NCI-H345 (cell line): ENCODE measurements at regions not wholly inside any gene's neighbourhood (a gene's known extent, or its start where the extent isn't known, plus 50 kb on each side); places are given as distances from the start of the nearest gene placed in this dataset.
"Not testable (repeated sequence)": the region's sequence is repeated elsewhere in the genome, so short reads cannot be mapped to it uniquely, and the experiment has no call there.

Source experiments
- DNase-seq: peaks from one replicate; lab custom pipeline; 2025; lab: John Stamatoyannopoulos, UW

GRCh38 chr12:71385155-71385554, 54.4 kb upstream of the LGR5 start:
- DNase-seq, result no peak

DNA sequence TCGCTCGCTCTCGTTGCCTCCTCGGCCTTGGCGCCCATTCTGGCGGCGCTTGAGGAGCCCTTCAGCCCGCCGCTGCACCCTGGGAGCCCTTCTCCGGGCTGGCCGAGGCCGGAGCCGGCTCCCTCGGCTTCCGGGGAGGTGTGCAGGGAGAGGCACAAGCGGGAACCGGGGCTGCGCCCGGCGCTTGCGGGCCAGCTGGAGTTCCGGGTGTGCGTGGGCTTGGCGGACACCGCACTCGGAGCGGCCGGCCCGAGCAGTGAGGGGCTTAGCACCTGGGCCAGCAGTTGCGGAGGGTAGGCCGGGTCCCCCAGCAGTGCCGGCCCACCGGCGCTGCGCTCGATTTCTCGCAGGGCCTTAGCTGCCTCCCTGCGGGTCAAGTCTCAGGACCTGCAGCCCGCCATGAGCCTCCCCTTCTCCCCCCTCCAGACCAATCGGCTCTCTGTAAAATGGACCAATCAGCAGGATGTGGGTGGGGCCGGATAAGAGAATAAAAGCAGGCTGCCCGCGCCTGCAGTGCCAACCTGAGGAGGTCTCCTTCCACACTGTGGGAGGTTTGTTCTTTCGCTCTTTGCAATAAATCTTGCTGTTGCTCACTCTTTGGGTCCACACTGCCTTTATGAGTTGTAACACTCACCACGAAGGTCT, 62.8 kb upstream of the LGR5 start:
- not testable (repeated sequence) for DNase-seq

- DNase-seq, result no peak
Measured at GRCh38 chr12:71371122-71371521, 68.5 kb upstream of the LGR5 start.

- DNase-seq, result no peak
Measured at GRCh38 chr12:71360013-71360412, 79.6 kb upstream of the LGR5 start.

GRCh38 chr12:71356569-71356968, 83.0 kb upstream of the LGR5 start:
- DNase-seq, result no peak

DNA sequence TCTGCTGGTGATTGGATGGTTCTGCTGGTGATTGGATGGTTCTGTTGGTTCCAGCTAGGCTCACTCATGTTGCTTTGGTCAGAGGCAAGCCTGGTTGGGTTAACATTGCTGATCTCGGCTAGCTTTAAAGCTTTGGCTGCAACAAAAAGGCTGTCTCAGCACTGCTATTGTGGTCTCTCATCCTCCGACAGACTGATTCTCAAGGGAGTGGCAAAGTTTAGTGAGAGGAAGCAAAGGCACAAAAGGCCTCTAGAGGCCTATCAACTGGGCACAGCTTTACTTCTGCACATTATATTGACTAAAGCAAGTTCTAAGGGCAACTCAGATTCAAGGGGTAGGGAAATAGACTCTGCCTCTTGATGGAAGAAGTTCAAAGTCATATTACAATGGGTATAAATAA, 84.7 kb upstream of the LGR5 start:
- no peak for DNase-seq

- no peak for DNase-seq
Measured at GRCh38 chr12:71353607-71354006, 86.0 kb upstream of the LGR5 start.

DNA sequence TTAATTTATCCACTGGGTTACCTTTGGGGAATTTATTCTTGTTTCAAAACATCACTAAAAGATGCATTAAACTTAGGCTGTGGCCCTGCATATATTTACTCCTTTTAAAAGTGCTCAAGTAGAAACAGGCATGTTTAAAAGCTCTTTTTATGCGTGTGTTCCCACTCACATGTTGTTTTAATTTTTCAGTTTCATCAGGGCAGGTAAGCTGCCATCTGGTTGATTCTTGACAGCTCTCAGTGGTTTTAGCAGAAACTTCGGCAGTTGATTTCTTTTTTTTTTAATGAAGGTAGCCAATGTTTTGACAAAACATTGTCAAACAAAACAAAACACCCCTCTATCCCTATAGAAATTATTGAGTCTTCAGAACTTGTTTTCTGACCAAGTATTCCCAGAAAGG, 89.6 kb upstream of the LGR5 start:
- no peak for DNase-seq

- no peak for DNase-seq
Measured at GRCh38 chr12:71338933-71339332, 100.7 kb upstream of the LGR5 start.

DNA sequence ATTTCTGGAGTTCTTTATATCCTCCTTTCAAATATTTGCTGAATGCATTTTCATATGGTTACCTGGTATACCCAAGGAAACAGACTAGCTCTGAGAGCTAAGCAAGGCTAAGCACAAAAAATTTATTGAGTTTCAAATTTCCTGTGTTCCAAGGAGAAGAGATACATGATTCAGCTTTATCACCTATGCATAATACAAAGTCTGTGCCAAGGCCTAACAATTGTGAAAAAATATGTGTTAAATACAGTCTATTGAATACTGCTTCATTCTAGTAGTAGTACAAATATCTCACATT, 103.7 kb upstream of the LGR5 start:
- no peak for DNase-seq

GRCh38 chr12:71335151-71335962, 104.2 kb upstream of the LGR5 start:
- DNase-seq, result no peak

- no peak for DNase-seq
Measured at GRCh38 chr12:71333418-71333817, 106.2 kb upstream of the LGR5 start.

- no peak for DNase-seq
Measured at GRCh38 chr12:71329956-71330355, 109.6 kb upstream of the LGR5 start.

GRCh38 chr12:71321531-71321930, 118.1 kb upstream of the LGR5 start:
- DNase-seq, result no peak

DNA sequence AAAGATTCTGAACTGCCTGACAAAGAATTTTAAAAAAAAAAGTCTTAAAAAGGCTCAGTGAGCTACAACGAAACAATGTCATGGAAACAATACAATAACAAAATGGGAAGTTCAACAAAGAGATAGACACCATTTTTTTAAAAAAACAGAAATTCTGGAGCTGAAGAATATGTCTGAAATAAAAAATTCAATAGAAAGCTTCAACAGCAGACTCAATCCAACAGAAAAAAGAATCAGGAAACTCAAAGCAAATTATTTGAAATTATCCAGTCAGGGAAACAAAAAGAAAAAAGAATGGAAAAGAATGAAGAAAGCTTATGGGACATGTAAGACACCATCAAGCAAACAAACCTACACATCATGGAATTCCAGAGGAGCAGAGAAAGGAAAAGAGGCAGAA, 118.5 kb upstream of the LGR5 start:
- no peak for DNase-seq

- DNase-seq, result no peak
Measured at GRCh38 chr12:71315328-71315985, 124.1 kb upstream of the LGR5 start.

GRCh38 chr12:71312768-71313403, 126.7 kb upstream of the LGR5 start:
- no peak for DNase-seq

- DNase-seq, result not testable (repeated sequence)
Measured at GRCh38 chr12:71311611-71312010, 128.0 kb upstream of the LGR5 start.

DNA sequence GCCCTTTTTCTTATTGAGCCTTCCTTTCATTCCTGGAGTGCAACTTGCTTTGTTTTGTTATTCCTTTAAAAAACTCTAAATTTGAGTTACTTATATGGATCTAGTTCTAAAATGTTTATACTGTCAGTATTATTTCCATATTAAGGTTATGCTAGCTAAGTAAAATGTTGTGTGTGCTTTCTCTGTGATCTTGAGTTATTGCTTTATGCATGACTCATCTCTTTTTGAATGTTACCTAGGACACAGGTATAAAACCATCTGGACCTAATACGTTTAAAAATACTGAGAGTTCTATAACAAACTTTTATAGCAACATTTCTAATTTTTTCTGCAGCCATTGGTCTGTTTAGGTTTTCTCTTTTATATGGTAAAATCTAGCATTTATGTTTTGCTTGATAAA, 132.8 kb upstream of the LGR5 start:
- no peak for DNase-seq

DNA sequence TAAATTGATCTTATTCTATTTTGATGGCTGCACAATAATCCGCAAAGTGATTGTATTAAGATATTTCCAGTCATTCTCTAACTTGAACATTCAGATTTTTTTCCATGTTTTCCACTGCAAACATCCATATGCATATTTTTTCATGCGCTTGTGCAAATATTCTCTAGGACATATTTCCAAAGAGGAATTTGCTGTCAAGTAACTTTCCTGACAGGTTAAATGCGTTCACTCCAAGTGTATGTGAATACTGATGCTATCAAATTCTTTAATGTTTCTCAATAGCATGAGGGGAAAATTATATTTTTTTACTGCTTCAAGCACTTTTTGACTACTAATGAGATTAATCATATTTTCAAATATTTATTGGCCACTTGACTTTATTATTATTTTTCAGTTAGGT, 135.3 kb upstream of the LGR5 start:
- no peak for DNase-seq

DNA sequence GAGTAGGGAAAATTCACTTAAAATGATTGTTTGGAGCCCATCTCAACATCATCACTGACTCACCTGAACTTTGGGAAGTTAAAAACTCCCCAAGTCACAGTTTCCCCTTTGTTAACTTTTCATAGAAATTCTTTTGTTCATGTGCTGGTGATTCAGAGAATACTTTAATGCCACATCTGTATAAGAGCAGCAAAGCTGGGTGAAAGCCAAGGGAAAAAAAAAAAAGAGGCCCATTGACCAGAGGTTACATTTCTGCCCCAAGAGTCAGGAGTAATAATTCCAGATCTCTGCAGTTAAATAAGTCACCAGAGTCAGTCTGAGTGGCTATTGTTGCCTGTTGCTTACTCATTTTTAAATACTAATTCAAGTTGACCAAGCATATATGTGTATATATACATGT, 136.4 kb upstream of the LGR5 start:
- no peak for DNase-seq

- no peak for DNase-seq
Measured at GRCh38 chr12:71300772-71301675, 138.6 kb upstream of the LGR5 start.
